GM12878 (cell line): ENCODE measurements at regions not wholly inside any gene's neighbourhood (a gene's known extent, or its start where the extent isn't known, plus 50 kb on each side); places are given as distances from the start of the nearest gene placed in this dataset.

Experiments
- ATAC-seq: fragments of 200-7000 bp; cut with Tn5 transposase; 3 replicates; pipeline ENCODE4 v1.9.1; 2020; ENCODE audit warnings: mild to moderate bottlenecking, moderate library complexity
- BruUV-seq: library from RNA; stranded (reverse); fragments of 400-500 nt; replicated peaks from 2 replicates; lab custom pipeline; 2021; lab: Mats Ljungman, UMichigan
- CTCF ChIA-PET: fragments of 300-600 bp; sonication (Branson Sonifier 250); formaldehyde crosslinking; extraction: SDS; loops from one replicate; lab custom pipeline; 2021; ENCODE audit warnings: inconsistent platforms; lab: Yijun Ruan, JAX
- POLR2A ChIA-PET: fragments of 350-600 bp; formaldehyde crosslinking; extraction: SDS; loops from one replicate; lab custom pipeline; 2021; ENCODE audit warnings: inconsistent platforms; lab: Charles Lee
- RAD21 ChIA-PET: fragments of 300-600 bp; sonication (Branson Sonifier 250); formaldehyde crosslinking; loops from one replicate; lab custom pipeline; 2023; ENCODE audit warnings: antibody characterized with exemption; ENCODE audit not compliant: unreplicated experiment; lab: Charles Lee
- SMC1A ChIA-PET: fragments of 300-600 bp; sonication (Branson Sonifier 250); formaldehyde crosslinking; loops from one replicate; lab custom pipeline; 2023; ENCODE audit not compliant: unreplicated experiment, uncharacterized antibody; lab: Charles Lee
- DNase-seq: peaks from one replicate; pipeline ENCODE4 v3.0.0-alpha.2; 2011; ENCODE audit warnings: low read depth, low spot score
- FAIRE-seq: peaks from 3 replicates; lab custom pipeline; 2011; peaks lifted over from hg19 to GRCh38; lab: Jason Lieb, UNC
- H2AFZ ChIP-seq: 2 replicates; pipeline ENCODE4 v1.6.0; 2011; ENCODE audit warnings: low read depth, low read length, control low read depth; ENCODE audit not compliant: control insufficient read depth
- H3K27ac ChIP-seq: 2 replicates; pipeline ENCODE4 v1.5.1; 2011; ENCODE audit warnings: control low read depth; ENCODE audit not compliant: control insufficient read depth, insufficient read depth
- H3K27me3 ChIP-seq, 2 experiments: replicated peaks in 1 of 2; 2 replicates each; pipeline versions ENCODE4 v1.6.0 to v1.6.1; 2011; ENCODE audit warnings: low read length in 1 of 2; ENCODE audit not compliant: control insufficient read depth in 2 of 2, insufficient read depth in 2 of 2
- H3K36me3 ChIP-seq, 2 experiments: 2 replicates each; pipeline ENCODE4 v1.5.1; 2011; ENCODE audit warnings: low read length in 1 of 2; ENCODE audit not compliant: control insufficient read depth in 2 of 2, insufficient read depth in 2 of 2
- H3K4me1 ChIP-seq: 2 replicates; pipeline ENCODE4 v1.6.1; 2011; ENCODE audit warnings: mild to moderate bottlenecking, low read length, moderate library complexity, mixed read lengths; ENCODE audit not compliant: control insufficient read depth, insufficient read depth
- H3K4me2 ChIP-seq: 2 replicates; pipeline ENCODE4 v1.6.0; 2011; ENCODE audit warnings: control low read depth; ENCODE audit not compliant: control insufficient read depth, insufficient read depth
- H3K4me3 ChIP-seq: fragments of 200-600 bp; sonication (generic); 2 replicates; pipeline ENCODE4 v1.5.1; 2016
- H3K79me2 ChIP-seq: 2 replicates; pipeline ENCODE4 v1.6.0; 2011; ENCODE audit warnings: low read length; ENCODE audit not compliant: control insufficient read depth, insufficient read depth
- H3K9ac ChIP-seq: 2 replicates; pipeline ENCODE4 v1.8.0; 2011; ENCODE audit warnings: low read length, control low read depth, mixed read lengths; ENCODE audit not compliant: control insufficient read depth, insufficient read depth
- H3K9me3 ChIP-seq: replicated peaks from 3 replicates; pipeline ENCODE4 v1.5.1; 2011; ENCODE audit warnings: mild to moderate bottlenecking, low read length; ENCODE audit not compliant: control insufficient read depth, insufficient read depth
- H4K20me1 ChIP-seq: 2 replicates; pipeline ENCODE4 v1.6.0; 2011; ENCODE audit not compliant: control insufficient read depth, insufficient read depth
- BACH1 ChIP-seq: fragments of 450-650 bp; IDR thresholded peaks from 2 replicates; pipeline ENCODE4 v1.6.1; 2017; ENCODE audit warnings: mild to moderate bottlenecking, borderline replicate concordance
- BRCA1 ChIP-seq: IDR thresholded peaks from 2 replicates; pipeline ENCODE4 v1.6.1; 2011; ENCODE audit warnings: low read depth, low read length, improper control_type of control experiment
- CHD4 ChIP-seq: fragments of 200-600 bp; sonication (generic); IDR thresholded peaks from 2 replicates; pipeline ENCODE4 v1.6.1; 2016; ENCODE audit warnings: mild to moderate bottlenecking
- CREB1 ChIP-seq: IDR thresholded peaks from 2 replicates; pipeline ENCODE4 v1.6.1; 2012; ENCODE audit warnings: low read depth, mild to moderate bottlenecking, inconsistent platforms
- FOXM1 ChIP-seq: IDR thresholded peaks from 2 replicates; pipeline ENCODE4 v1.6.1; 2012; ENCODE audit warnings: low read depth, mild to moderate bottlenecking, inconsistent platforms, low read length, moderate library complexity
- HCFC1 ChIP-seq: fragments of 150-350 bp; IDR thresholded peaks from 2 replicates; pipeline ENCODE4 v1.6.1; 2014; ENCODE audit warnings: low read length
- JUNB ChIP-seq: IDR thresholded peaks from 2 replicates; pipeline ENCODE4 v1.6.1; 2016; ENCODE audit warnings: antibody characterized with exemption, mild to moderate bottlenecking
- KAT2A ChIP-seq: conservative IDR thresholded peaks from 2 replicates; pipeline ENCODE4 v1.6.1; 2011; ENCODE audit warnings: low read depth, low read length; ENCODE audit not compliant: control insufficient read depth
- MTA3 ChIP-seq: IDR thresholded peaks from 2 replicates; pipeline ENCODE4 v1.6.1; 2012; ENCODE audit warnings: low read length, inconsistent platforms, borderline replicate concordance
- MYB ChIP-seq: fragments of 150-350 bp; IDR thresholded peaks from 2 replicates; pipeline ENCODE4 v1.6.1; 2014; ENCODE audit warnings: mild to moderate bottlenecking, low read depth, low read length, borderline replicate concordance
- PML ChIP-seq: IDR thresholded peaks from 2 replicates; pipeline ENCODE4 v1.6.1; 2012; ENCODE audit warnings: low read length, inconsistent platforms
- POLR2AphosphoS2 ChIP-seq: IDR thresholded peaks from 2 replicates; pipeline ENCODE4 v1.6.1; 2011; ENCODE audit warnings: low read depth, mild to moderate bottlenecking, low read length, improper control_type of control experiment, moderate library complexity
- RAD51 ChIP-seq: fragments of 450-650 bp; IDR thresholded peaks from 2 replicates; pipeline ENCODE4 v1.6.1; 2016; ENCODE audit warnings: moderate library complexity, mild to moderate bottlenecking, inconsistent platforms
- SMAD5 ChIP-seq: IDR thresholded peaks from 2 replicates; pipeline ENCODE4 v1.6.1; 2016; ENCODE audit warnings: antibody characterized with exemption, low read depth
- SREBF2 ChIP-seq: IDR thresholded peaks from 2 replicates; pipeline ENCODE4 v1.6.1; 2012; ENCODE audit warnings: mild to moderate bottlenecking, low read length
- SRF ChIP-seq, 2 experiments: IDR thresholded peaks; 2 replicates each; pipeline ENCODE4 v1.6.1; 2011; ENCODE audit warnings: low read depth in 2 of 2, low read length in 2 of 2, mild to moderate bottlenecking in 1 of 2, moderate library complexity in 1 of 2
- ZBTB40 ChIP-seq: fragments of 450-650 bp; IDR thresholded peaks from 2 replicates; pipeline ENCODE4 v1.6.1; 2016; ENCODE audit warnings: mild to moderate bottlenecking, moderate library complexity, borderline replicate concordance
- ZNF217 ChIP-seq: fragments of 450-650 bp; IDR thresholded peaks from 2 replicates; pipeline ENCODE4 v1.6.1; 2017; ENCODE audit warnings: antibody characterized with exemption, mild to moderate bottlenecking
- ZNF687 ChIP-seq: fragments of 450-650 bp; IDR thresholded peaks from 2 replicates; pipeline ENCODE4 v1.6.1; 2017; ENCODE audit warnings: mild to moderate bottlenecking, moderate library complexity
- in situ Hi-C: fragments of 300-500 bp; cut with MboI; formaldehyde crosslinking; loops from 9 replicates; pipeline ENCODE4 v1.14.3; 2018; ENCODE audit warnings: mixed read lengths
- intact Hi-C: fragments of 100-400 bp; cut with micrococcal nuclease; formaldehyde crosslinking; loops from one replicate; pipeline ENCODE4 v1.14.2; 2022; ENCODE audit not compliant: unreplicated experiment

DNA sequence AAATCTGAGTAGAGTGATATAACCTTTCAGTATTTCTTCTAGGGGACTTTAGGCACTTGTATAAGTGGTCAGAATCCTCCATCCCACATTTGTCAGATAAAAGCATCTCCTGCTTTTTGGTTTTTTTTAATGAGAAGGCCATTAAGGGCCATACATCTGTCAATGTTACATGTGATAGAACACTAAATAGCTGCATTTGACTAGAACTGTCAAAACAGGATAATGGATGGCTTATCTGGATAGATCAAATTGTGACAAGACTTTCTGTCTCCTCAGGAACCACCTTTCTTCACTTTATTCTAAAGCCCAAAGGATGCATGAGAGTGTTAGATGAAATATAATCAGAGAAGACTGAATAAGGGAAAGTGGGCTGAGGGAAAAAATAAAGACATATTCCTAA lies 533.4 kb upstream of the TGFBR2 start:
- H3K36me3 ChIP-seq, result no peaks in the 10 kb centered on the region
- H3K9me3 ChIP-seq, result no peaks in the 10 kb centered on the region
- H3K27me3 ChIP-seq, result no peaks in the 10 kb centered on the region
- CTCF ChIA-PET, result interaction anchor here (1.1 to 1.2 kb wide), 2 partner anchors 61 to 119 kb away, joined by 3 read pairs; no protein-coding TSS in a partner anchor
- BruUV-seq, result no TSS peak
- H3K9ac ChIP-seq, result no peak overlapping the region
- POLR2A ChIA-PET, result no interaction called here
- no peaks in the 10 kb centered on the region for H3K4me1 ChIP-seq
- TF ChIP-seq SREBF2 (no peak), ZBTB40 (no peak), HCFC1 (no peak), MYB (no peak), BACH1 (no peak), ZNF687 (no peak), FOXM1 (no peak), BRCA1 (no peak), POLR2AphosphoS2 (no peak), PML (no peak), CREB1 (no peak), JUNB (no peak), ZNF217 (no peak), SMAD5 (no peak), KAT2A (no peak), MTA3 (no peak), RAD51 (no peak), SRF (IDR thresholded peaks at IDR 0.05; ENCODE audit: low read depth in 2 of 2, low read length in 2 of 2) (no peak), CHD4 (no peak)
- H4K20me1 ChIP-seq, result no peaks in the 10 kb centered on the region
- intact Hi-C loops (no loop called here), in situ Hi-C loops (no loop called here)
- DNase-seq, result no peak
- H2AFZ ChIP-seq, result no peak overlapping the region
- FAIRE-seq, result no peak
- no peaks in the 10 kb centered on the region for H3K79me2 ChIP-seq
- SMC1A ChIA-PET, result no interaction called here
- RAD21 ChIA-PET, result no interaction called here
- H3K4me3 ChIP-seq, result no peak overlapping the region
- H3K4me2 ChIP-seq, result no peak overlapping the region
- ATAC-seq, result no peak
- H3K27ac ChIP-seq, result no peak overlapping the region
